Muscle of arm (tissue), 1 donor: ENCODE measurements at regions not wholly inside any gene's neighbourhood (a gene's known extent, or its start where the extent isn't known, plus 50 kb on each side); places are given as distances from the start of the nearest gene placed in this dataset.

Experiments used
- DNase-seq: peaks from one replicate; pipeline ENCODE4 v3.0.0-alpha.2; 2013

DNA sequence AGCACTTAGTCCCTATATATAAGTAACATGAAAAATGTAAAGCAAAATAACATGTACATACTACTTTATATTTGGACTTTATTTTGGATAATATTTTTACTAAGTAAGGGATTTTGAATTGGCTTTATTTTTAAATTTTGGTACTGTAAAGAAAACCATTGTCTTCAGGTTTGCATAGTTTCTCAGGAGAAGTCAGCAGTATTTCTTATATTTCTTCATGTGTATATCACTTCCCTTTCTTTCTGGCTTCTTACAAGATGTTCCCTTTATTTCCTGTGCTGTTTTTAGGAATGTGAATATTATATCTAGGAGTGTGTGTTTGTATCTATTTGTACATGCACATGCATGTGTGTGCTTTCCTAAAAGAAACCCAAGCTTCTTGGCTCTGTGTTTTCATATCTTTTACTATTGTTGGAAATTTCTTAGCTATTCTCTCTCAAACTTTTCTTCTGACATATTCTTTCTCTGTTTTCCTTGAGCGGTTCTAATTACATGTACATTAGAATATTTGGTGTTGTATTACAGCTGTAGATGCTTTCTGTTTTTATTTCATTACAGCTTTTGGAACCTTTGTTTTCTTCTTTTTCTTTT lies 1549.7 kb upstream of the ACVR2A start:
- no peak for DNase-seq

GRCh38 chr2:146287281-146287680 lies 1557.5 kb upstream of the ACVR2A start:
- no peak for DNase-seq

GRCh38 chr2:146278881-146279280 lies 1565.9 kb upstream of the ACVR2A start:
- no peak for DNase-seq

DNA sequence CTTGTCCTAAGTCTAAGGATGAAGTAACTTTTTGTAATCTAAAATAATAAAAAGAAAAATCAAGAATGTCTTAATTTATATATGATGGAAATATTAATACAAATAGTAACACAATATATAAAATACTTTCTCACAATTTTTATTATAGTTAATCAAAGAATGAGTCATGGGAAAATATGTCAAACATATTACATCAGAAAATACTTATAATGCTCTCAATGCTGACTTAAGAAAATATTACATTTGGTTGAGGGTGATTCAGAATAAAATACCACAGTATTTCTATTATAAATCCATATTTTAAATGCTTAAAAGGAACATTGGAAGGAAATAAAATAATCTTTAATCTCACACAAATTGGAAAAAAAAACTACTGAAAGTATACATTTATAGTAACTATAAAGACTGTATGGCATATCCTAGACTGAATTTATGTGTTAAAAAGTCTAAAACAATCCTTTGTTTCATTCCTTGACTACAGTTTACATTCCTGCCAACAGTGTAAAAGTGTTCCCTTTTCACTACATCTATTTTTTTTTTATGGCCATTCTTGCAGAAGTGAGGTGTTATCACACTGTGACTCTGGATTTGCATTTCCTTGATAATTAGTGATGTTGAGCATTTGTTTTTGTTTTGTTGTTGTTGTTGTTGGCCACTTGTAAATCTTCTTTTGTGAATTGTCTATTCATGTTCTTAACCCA lies 1573.5 kb upstream of the ACVR2A start:
- no peak for DNase-seq

GRCh38 chr2:146270618-146271017 lies 1574.2 kb upstream of the ACVR2A start:
- DNase-seq: no peak

DNA sequence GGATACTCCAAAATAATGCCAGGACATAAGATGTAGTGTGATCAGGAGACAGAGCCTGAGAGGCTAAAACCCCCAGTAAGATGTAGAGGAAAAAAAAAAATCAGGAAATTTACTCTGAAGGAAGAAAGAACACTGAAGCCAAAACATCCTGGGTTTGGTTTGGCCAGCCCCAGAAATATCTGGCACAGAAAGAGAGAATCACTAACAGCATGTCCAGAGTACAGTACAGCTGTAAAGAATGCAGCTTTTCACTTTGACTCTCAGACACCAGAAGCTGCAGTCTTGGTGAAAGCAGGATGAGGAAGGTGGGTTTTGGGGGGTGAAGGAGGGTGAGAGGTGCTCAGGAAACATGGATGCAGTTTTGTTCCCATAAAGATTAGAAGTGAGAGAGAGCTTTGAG lies 1577.7 kb upstream of the ACVR2A start:
- no peak for DNase-seq

DNA sequence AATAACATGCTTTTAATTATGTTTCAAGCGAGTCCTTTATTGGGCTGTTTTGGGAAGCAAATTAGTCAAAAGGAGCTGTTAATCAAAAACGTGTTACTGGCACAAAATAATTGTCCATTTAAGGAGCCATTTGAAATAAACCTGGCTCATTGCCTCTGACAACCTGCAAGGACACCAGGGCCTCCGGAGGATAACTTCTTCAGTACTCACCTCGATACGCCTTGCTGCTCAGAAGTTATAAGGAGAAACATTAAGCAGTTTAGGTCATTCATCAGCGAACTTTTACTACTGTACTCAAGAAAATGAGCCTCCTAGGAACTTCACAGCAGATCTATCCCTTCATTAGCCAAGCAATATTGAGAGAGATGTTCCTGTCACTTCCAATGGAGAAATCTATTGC lies 1579.2 kb upstream of the ACVR2A start:
- DNase-seq: no peak

DNA sequence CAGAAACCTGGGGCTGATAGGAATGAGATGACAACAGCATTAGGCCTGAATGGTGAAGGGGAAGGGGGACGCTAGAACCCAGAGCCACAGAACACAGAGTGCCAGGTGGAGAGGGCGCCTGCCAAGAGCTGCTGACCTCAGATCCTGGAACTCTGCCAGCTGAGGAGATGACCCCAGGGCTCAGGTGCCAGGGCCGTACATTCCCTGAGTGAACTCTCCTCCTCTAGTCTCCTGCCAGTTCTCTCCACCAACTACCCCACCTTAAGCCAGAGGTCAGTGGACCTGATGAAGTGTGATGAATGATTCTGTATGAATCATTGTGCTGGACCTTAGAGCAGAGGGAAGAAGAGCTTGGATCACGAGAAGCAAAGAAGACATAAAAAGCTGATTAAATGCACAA lies 1582.2 kb upstream of the ACVR2A start:
- no peak for DNase-seq

DNA sequence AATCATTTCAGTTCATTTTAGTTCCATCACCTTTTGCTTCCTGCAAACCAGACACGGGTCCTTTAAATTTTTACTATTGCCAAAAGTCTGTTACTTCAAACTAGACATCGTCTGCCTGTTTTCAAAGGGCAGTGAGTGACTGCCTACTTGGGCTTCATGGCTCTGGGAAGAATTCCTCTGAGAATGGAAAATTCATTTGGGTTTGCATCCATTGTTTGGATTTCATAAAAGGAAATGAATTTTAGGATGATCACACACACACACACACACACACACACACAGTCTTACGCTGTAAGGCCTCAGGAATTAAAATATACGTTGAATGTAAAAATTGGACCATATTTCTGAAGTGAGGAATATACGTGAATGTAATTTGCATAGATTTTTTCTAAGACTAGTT lies 1584.3 kb upstream of the ACVR2A start:
- no peak for DNase-seq

- DNase-seq: no peak
Observed at GRCh38 chr2:146259816-146260215, 1585.0 kb upstream of the ACVR2A start.

GRCh38 chr2:146258071-146258470 lies 1586.8 kb upstream of the ACVR2A start:
- no peak for DNase-seq

DNA sequence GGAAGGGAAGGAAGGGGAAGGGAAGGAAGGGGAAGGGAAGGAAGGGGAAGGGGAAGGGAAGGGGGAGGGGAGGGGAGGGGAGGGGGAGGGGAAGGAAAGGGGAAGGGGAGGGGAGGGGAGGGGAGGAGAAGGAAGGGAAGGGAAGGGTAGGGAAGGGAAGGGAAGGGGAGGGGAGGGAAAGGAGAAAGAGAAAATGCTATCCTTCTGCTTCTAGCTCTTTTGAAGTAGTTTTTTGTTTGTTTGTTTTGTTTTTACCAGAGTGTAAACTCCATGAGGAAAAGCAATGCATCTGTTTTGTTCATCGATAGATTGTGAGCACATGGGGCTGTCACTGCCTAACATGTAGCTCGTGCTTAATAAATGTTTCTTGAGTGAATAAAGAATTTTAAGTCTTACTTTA lies 1592.7 kb upstream of the ACVR2A start:
- DNase-seq: no peak

GRCh38 chr2:146251328-146251727 lies 1593.5 kb upstream of the ACVR2A start:
- DNase-seq: no peak

- DNase-seq: no peak
Observed at GRCh38 chr2:146246736-146247523, 1597.9 kb upstream of the ACVR2A start.

GRCh38 chr2:146246002-146246735 lies 1598.7 kb upstream of the ACVR2A start:
- no peak for DNase-seq

DNA sequence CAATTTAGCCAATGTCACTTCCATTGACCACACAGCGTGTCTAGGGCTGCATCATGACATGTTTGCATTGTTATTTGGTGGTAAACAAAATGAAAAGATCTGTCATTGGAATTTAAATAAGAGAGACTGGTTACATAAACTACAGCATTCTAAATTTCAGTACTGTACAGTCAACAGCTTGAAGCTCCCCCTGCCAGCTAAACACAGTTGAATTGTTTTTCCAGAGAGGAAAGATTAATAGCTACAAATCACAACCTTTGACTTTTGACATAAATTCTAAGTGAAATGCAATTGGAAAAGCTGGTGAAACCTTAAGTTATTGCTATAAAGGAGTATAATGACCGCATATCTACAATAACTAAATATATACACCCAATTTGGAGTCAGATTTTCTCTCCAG lies 1600.0 kb upstream of the ACVR2A start:
- no peak for DNase-seq

- no peak for DNase-seq
Observed at GRCh38 chr2:146244131-146244530, 1600.7 kb upstream of the ACVR2A start.

DNA sequence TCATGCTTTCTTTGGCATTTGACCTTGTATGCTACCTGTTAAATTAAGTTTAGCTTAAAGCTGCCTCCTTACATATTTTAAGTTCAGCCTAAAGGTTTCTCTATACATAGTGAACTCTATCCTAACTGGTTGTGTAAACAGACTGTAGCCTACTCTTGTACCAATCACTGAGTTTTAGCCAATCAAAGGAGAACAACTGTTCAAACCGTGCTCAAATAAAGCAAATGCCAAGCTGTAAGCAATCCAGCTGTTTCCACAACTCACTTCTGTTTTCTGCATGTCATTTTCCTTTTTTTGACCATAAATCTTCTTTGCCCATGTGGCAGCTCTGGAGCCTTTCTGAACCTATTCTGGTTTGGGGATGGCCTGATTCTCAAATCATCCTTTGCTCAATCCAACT lies 1603.8 kb upstream of the ACVR2A start:
- DNase-seq: no peak

- DNase-seq: peak; percentile 43
Observed at GRCh38 chr2:146240391-146240790, 1604.4 kb upstream of the ACVR2A start.

DNA sequence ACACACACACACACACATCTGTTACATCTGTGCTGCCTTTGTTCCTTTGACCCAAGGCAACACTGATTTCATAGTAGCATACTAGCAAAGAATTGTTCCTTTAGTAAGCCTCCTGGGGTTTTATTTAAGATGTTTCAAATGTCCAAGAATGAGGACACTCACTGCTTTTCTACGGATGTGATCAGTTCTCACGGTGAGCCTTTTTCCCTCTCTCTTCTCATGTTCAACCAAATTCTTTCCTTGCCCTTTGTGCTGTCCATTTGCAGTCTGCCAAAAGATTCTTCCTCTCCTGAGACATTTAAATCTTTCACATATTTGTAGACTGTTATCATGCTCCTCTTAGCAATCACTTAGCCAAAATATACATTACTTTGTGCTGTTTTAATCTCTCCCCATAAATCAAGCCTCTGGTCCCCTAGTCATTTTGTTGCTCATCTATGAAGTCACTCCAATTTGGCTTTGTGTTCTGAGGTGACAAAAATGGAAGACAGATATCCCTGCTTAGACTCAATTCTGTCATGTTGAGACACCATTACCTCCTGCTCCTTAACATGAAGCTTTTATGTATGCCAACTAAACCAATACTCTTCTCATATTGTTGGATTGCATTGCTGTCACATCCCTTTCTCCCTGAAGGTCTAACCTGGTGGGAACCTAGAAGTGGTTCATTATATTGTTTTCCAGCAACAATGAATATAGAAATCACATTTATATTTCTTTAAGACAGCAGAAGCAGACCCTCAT lies 1605.3 kb upstream of the ACVR2A start:
- peak; percentile 65 for DNase-seq

DNA sequence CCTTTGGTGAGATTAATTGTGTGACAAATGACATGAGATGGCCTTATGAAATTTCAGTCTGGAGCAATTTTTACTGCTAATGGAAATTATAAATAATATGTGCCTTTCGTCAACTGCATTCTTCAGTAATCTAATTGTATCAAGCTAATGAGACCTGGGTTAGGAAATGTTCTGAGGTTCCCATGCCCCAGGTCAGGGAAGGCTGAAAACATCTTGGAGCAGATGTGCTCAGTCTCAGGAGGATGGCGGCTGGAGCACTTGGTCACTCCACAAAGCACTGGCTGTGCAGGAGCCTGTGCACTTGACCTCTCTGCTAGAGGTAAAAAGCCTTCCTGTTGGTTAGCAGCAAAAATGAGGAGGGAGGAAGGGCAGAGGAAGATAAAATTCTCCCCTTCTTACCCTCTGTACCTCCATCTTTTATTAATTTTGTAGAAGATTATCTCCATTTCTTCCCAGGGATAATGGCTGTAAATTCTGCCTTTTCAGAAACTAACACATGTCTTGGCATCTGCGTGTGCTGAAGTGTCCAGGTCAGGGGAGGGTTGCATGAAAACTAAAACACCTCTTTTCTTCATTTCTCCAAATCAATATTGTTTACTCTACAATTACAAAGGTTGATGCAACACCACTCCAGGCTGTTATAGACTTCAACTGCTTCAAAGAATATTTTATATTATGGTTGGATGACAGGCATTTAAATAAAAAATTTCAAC lies 1606.4 kb upstream of the ACVR2A start:
- no peak for DNase-seq
